Activated T-cell treated with anti-CD3 and anti-CD28 coated beads, Interleukin-2, amount 50 U/mL, for 24 hours (primary cell): ENCODE measurements at regions not wholly inside any gene's neighbourhood (a gene's known extent, or its start where the extent isn't known, plus 50 kb on each side); places are given as distances from the start of the nearest gene placed in this dataset.

Experiments used
- DNase-seq: peaks from one replicate; pipeline ENCODE4 v3.0.0-alpha.2; 2020
- H3K27ac Mint-ChIP-seq: 2 replicates; pipeline ENCODE4 v1.8.0; 2020; ENCODE audit warnings: mild to moderate bottlenecking, mixed read lengths
- H3K27me3 Mint-ChIP-seq: 2 replicates; pipeline ENCODE4 v1.8.0; 2020; ENCODE audit warnings: mixed read lengths
- H3K36me3 Mint-ChIP-seq: 2 replicates; pipeline ENCODE4 v1.8.0; 2020; ENCODE audit warnings: low read depth, mixed read lengths
- H3K4me1 Mint-ChIP-seq: 2 replicates; pipeline ENCODE4 v1.8.0; 2020; ENCODE audit warnings: low read depth, mixed read lengths
- H3K4me3 Mint-ChIP-seq: 2 replicates; pipeline ENCODE4 v1.8.0; 2020; ENCODE audit warnings: mild to moderate bottlenecking, moderate library complexity, mixed read lengths
- H3K9me3 Mint-ChIP-seq: 2 replicates; pipeline ENCODE4 v1.8.0; 2020; ENCODE audit warnings: mixed read lengths

- H3K4me1 Mint-ChIP-seq = peaks cover 5% of the 10 kb centered on the region
- no peaks in the 10 kb centered on the region for H3K9me3 Mint-ChIP-seq
- no peaks in the 10 kb centered on the region for H3K27me3 Mint-ChIP-seq
- no peaks in the 10 kb centered on the region for H3K36me3 Mint-ChIP-seq
- H3K27ac Mint-ChIP-seq = no peak overlapping the region
- no peak overlapping the region for H3K4me3 Mint-ChIP-seq
- DNase-seq = no peak
Measured at GRCh38 chr17:83152745-83153611, 73.6 kb downstream of the METRNL start.

DNA sequence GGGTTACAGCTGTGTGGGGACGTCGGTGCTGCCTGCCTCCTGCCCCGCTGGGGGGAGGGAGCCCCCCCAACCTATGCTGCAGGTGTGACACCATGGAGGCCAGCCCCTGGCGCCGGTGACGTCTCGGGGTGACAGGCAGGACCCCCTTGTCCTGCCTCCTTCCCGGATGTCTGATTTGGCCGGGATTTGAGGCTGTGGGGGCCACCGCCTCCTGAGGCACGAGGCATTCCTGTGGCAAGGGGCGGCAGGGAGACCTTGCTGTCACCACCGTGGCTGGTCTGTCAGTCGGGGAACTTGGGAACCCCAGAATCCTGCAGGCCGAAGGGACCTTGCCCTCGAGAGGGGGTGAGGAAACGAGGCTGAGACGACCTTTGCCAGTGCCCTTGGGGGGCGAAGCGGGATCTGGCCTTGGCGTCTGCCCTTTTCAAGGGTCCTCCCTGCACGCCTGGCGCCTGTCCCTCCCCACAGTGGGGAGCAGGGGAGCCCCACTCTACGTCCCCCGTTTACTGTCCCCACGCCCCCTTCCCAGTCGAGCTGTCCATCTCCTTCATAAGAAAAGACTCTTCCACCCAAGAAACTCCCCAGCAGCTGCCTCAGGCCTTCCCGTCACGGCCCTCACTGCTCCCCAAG is 74.4 kb downstream of the METRNL start:
- H3K36me3 Mint-ChIP-seq = no peaks in the 10 kb centered on the region
- H3K4me1 Mint-ChIP-seq = peaks cover 5% of the 10 kb centered on the region
- H3K27me3 Mint-ChIP-seq = no peaks in the 10 kb centered on the region
- no peak overlapping the region for H3K4me3 Mint-ChIP-seq
- no peak overlapping the region for H3K27ac Mint-ChIP-seq
- no peak for DNase-seq
- H3K9me3 Mint-ChIP-seq = no peaks in the 10 kb centered on the region

DNA sequence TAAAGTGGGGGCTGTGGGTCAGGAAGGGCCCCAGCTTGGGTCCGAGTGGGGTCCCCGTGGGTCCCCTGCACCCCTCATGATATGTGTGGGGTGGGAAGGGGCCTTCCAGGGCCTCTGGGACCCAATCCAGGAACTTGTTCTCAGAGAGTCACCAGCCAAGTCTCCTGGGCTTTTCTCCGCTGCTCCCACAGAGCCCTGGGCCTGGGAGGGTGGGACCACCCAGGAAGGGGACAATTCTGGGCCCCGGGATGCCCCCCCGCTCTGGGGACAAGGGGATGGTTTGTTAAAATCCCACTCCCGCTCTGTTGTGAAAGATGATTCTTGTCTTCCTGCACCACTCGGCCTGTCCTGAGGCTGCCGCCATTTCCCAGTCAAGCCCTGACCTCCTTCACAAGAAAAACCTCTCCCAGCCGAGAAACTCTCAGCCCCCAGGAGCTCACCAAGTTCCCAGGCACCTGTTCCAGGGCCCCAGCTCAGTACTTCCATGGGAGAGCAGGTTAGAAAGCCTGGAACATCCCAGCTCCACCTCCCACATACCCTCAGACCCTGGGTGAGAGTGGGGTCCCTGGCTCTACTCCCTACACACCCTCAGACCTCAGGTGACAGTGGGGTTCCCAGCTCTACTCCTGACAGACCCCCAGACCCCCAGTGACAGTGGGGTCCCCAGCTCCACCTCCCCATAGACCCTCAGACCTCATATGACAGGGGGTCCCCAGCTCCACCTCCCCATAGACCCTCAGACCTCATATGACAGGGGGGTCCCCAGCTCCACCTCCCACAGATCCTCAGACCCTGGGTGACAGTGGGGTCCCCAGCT is 75.1 kb downstream of the METRNL start:
- no peak overlapping the region for H3K4me3 Mint-ChIP-seq
- H3K27ac Mint-ChIP-seq = peak overlapping the region; percentile 35
- H3K36me3 Mint-ChIP-seq = no peaks in the 10 kb centered on the region
- H3K9me3 Mint-ChIP-seq = no peaks in the 10 kb centered on the region
- DNase-seq = no peak
- H3K27me3 Mint-ChIP-seq = no peaks in the 10 kb centered on the region
- H3K4me1 Mint-ChIP-seq = peaks cover 5% of the 10 kb centered on the region

DNA sequence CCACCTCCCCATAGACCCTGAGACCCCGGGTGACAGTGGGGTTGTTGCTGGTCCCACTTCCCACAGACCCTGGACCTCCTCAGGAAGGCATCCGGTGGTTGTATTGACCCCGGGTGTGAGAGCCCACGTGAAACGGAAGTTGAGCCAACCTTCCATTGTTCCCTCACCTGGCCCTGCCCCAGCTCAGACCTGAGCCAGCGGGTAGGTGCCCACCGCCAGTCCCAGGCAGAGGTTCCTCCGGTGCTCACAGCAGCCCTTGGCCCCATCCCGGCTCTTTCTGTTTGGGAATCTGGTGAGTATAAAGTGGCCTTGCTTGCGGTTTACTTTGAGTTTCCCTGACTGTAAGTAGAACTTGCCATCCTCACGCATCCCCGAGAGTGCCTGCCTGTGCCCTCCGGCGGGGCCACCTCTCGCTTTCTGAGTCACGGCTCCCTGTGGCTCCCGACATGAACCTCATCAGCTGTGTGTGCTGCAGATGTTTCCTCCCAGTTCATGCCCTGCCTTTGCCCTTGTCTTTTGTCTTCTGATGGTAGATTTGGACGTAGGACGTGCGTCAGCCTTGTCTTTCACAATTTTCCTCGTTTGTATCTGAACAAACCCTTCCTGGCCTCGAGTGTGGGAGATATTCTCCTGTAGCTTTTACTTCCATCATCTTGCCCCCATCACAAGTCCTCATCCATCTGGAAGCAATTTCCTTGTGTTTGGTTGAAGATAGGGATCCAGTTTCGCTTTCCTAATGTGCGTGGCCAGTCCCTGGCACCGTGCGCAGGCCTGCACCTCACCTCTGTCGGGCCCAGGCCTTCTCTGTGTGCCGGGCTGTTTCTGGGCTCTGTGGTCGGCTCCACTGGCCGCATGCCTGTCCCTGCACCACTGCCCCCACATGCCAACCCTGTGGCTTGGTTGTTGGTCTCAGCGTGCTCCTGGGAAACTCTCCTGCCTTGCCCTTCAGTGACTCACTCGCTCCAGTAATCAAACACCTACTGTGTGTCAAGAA is 76.0 kb downstream of the METRNL start:
- Mint-ChIP-seq H3K36me3 (no peaks in the 10 kb centered on the region), H3K4me3 (no peak overlapping the region), H3K27ac (peak overlapping the region; percentile 35), H3K27me3 (no peaks in the 10 kb centered on the region), H3K9me3 (no peaks in the 10 kb centered on the region), H3K4me1 (peaks cover 5% of the 10 kb centered on the region)
- DNase-seq = peak; percentile 44

DNA sequence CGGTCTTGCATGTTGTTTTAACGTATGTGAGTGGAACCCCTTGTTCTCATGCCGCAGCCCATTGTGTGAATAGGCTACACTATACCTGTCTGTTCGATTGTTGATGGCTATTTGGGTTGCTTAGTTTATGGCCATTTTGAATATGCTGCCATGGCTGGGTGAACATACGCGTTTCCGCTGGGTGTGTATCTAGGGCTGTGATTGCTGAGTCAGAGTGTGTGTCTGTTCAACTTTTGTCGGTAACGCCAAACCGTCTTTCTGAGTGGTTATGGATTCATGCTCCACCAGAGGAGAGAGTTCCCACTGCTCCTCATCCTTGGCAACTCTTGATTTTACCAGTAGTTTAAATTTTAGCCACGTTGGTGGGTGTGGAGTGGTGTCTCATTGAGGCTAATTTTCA is 77.0 kb downstream of the METRNL start:
- no peak overlapping the region for H3K4me3 Mint-ChIP-seq
- DNase-seq = no peak
- H3K4me1 Mint-ChIP-seq = peaks cover 5% of the 10 kb centered on the region
- no peak overlapping the region for H3K27ac Mint-ChIP-seq
- H3K27me3 Mint-ChIP-seq = no peaks in the 10 kb centered on the region
- H3K9me3 Mint-ChIP-seq = no peaks in the 10 kb centered on the region
- no peaks in the 10 kb centered on the region for H3K36me3 Mint-ChIP-seq

DNA sequence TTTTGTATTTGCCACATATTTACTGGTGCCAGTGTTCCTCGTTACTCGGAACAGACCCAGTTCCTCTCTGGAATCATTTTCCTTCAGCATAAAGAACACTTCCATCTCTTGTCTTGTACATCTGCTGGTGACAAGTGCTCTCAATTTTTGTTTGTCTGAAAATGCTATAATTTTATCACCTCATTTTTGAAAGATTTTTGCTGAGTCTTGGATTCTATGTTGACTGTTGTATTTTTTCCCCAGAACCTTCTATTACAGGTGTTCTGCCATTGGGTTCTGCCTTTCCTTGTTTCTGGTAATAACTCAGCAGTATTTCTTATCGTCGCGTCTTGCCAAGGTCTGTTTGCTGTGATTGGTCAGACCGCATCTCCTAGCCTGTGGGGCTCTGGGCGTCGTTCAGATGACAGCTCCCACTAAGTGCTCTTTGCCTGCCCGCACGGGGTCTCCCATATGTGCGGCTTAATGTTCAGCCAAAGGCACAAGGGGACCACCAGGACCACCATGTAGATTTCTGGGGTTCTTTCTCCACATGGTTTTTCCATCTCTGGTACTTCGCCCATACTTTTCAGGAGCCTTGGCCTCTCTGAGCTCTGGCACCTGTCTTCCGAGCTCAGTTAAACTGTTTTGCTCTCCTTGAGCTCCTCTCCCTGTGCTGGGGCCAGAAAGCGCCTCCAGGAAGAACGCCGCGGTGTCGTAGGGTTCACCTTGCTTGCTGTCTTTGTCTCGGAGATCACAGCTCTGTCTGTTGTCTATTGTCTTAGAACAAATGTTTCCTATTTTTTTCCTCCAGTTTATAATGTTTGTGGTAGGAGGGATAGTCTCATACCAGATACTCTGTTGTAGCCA is 80.0 kb downstream of the METRNL start:
- Mint-ChIP-seq H3K27ac (no peak overlapping the region), H3K9me3 (no peaks in the 10 kb centered on the region), H3K4me1 (peaks cover 5% of the 10 kb centered on the region), H3K27me3 (peaks cover 8% of the 10 kb centered on the region), H3K36me3 (no peaks in the 10 kb centered on the region), H3K4me3 (no peak overlapping the region)
- DNase-seq = no peak

DNA sequence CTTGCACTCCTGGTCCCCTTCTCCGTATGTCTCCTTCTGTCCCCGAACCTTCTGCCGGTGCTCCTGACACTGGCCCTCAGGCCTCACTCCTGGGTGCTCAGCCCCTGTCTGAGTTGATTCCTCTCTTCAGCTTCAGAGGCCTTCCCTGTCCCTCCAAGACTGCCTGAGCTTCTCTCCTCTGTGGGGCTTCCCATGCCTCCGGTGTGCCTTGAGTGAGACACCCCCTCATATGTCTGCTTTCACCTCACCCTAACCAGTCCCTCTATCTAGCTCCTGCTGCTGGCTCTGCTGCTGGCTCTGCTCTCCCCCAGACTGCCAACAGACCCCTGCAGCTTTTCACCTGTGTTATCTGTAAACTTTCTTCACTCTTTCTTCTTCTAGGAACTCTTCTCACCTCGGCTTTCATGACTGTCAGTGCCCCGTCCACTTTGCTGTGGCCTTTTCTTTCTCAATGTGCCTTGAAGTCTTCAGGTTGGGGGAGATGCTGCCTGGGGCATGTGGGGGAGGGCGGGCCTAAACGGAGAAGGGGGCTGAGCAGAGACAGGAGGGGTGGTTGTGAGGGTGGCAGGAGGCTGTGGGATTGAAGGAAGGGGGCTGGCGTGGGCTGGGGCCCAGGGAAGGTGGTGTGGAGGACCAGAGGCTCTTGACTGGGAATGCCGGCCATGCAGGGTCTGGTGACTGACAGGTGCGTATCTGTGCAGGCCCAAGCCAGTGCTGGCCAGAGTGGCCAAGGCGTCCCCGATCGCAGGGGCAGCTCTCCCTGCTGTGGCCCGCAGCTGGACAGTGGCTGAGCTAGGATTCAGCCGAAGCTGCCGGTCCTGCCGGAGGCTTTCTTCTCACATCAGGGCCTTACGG is 81.3 kb downstream of the METRNL start:
- Mint-ChIP-seq H3K27me3 (peaks cover 15% of the 10 kb centered on the region), H3K27ac (no peak overlapping the region), H3K9me3 (no peaks in the 10 kb centered on the region), H3K4me1 (peaks cover under 1% of the 10 kb centered on the region), H3K36me3 (no peaks in the 10 kb centered on the region), H3K4me3 (no peak overlapping the region)
- DNase-seq = no peak

- peaks cover 16% of the 10 kb centered on the region for H3K27me3 Mint-ChIP-seq
- no peaks in the 10 kb centered on the region for H3K4me1 Mint-ChIP-seq
- no peaks in the 10 kb centered on the region for H3K36me3 Mint-ChIP-seq
- H3K9me3 Mint-ChIP-seq = no peaks in the 10 kb centered on the region
- H3K27ac Mint-ChIP-seq = no peak overlapping the region
- no peak overlapping the region for H3K4me3 Mint-ChIP-seq
- DNase-seq = no peak
Measured at GRCh38 chr17:83161298-83162034, 82.1 kb downstream of the METRNL start.

DNA sequence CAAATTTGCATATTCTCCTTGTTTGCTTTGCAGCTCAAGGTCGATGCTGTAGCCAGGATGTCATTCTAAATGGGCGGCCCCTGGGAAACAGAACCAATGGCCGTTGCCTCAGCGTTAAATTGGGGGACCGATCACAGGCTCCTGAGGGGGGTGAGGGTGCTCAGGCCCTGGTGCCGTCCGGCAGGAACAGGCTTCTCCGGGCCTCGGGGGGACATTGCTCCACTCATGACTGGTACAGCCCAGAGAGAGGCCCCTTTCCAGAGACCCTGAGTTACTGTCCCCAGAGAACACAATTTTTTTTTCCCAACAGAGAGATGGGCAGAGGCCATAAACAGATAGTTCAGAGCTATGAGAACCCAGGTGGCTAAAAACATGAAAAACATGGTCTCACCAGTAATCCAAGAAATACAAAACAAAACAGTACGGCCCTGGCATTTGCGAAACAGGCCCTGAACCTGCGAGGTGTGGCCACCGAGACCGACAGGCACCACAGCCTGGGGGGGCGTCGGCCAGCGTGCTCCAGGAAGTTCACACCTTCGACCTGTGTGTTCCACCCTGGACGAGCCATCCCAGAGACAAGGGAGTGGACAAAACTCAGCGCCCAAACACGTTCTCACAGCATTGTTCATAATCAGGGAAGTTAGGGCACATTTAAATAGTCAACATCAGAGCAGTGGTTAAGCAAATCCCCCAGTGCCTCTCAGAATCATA is 82.8 kb downstream of the METRNL start:
- H3K27me3 Mint-ChIP-seq = peaks cover 22% of the 10 kb centered on the region
- H3K27ac Mint-ChIP-seq = no peak overlapping the region

GRCh38 chr17:83164490-83164889 is 85.1 kb downstream of the METRNL start:
- Mint-ChIP-seq H3K27ac (no peak overlapping the region), H3K36me3 (no peaks in the 10 kb centered on the region), H3K9me3 (peaks cover 11% of the 10 kb centered on the region), H3K27me3 (peaks cover 24% of the 10 kb centered on the region), H3K4me3 (no peak overlapping the region), H3K4me1 (no peaks in the 10 kb centered on the region)
- DNase-seq = no peak

More for the DNA sequence above, 82.8 kb downstream of the METRNL start:
- Mint-ChIP-seq H3K4me1 (no peaks in the 10 kb centered on the region), H3K9me3 (peaks cover 5% of the 10 kb centered on the region), H3K4me3 (no peak overlapping the region), H3K36me3 (no peaks in the 10 kb centered on the region)
- no peak for DNase-seq

- peaks cover 15% of the 10 kb centered on the region for H3K27me3 Mint-ChIP-seq
- H3K27ac Mint-ChIP-seq = no peak overlapping the region
Measured at GRCh38 chr17:83170571-83171260, 91.3 kb downstream of the METRNL start.

More at GRCh38 chr17:83170571-83171260, 91.3 kb downstream of the METRNL start:
- Mint-ChIP-seq H3K4me3 (no peak overlapping the region), H3K4me1 (no peaks in the 10 kb centered on the region), H3K36me3 (no peaks in the 10 kb centered on the region), H3K9me3 (peaks cover 11% of the 10 kb centered on the region)
- no peak for DNase-seq
